Loucy (cell line): ENCODE measurements at regions not wholly inside any gene's neighbourhood (a gene's known extent, or its start where the extent isn't known, plus 50 kb on each side); places are given as distances from the start of the nearest gene placed in this dataset.

ENCODE experiments used
- CTCF ChIP-seq: fragments of 200-600 bp; sonication (generic); conservative IDR thresholded peaks from 2 replicates; pipeline ENCODE4 v1.5.1; 2014; ENCODE audit warnings: mild to moderate bottlenecking, antibody characterized with exemption, low read length
- EZH2phosphoT487 ChIP-seq: fragments of 200-600 bp; IDR thresholded peaks from 2 replicates; pipeline ENCODE4 v1.6.1; 2018; ENCODE audit warnings: antibody characterized with exemption, mild to moderate bottlenecking, moderate library complexity, borderline replicate concordance

- TF ChIP-seq CTCF: no peak
- TF ChIP-seq EZH2phosphoT487: no peak
These were observed 432.4 kb upstream of the ATP10A start for GRCh38 chr15:26295336-26296085.
